Vagina (tissue), 2 donors: ENCODE measurements at regions not wholly inside any gene's neighbourhood (a gene's known extent, or its start where the extent isn't known, plus 50 kb on each side); places are given as distances from the start of the nearest gene placed in this dataset.

Source experiments
- CTCF ChIP-seq, 3 experiments: fragments of 450-650 bp in 2 of 3; fragments of 200-600 bp in 1 of 3; sonication (generic) in 1 of 3; IDR thresholded peaks; one replicate each; pipeline ENCODE4 v1.5.1; 2017 to 2019; ENCODE audit warnings: antibody characterized with exemption in 3 of 3, mild to moderate bottlenecking in 2 of 3, moderate library complexity in 2 of 3
- POLR2A ChIP-seq, 2 donors: fragments of 450-650 bp; IDR thresholded peaks; one replicate each; pipeline ENCODE4 v1.6.1; 2017; ENCODE audit warnings: antibody characterized with exemption in 2 of 2, mild to moderate bottlenecking in 2 of 2, moderate library complexity in 2 of 2
- POLR2AphosphoS5 ChIP-seq, 2 donors: sonication (generic); formaldehyde crosslinking; IDR thresholded peaks; one replicate each; pipeline ENCODE4 v1.9.0; 2017; ENCODE audit warnings: antibody characterized with exemption in 2 of 2, mild to moderate bottlenecking in 2 of 2, low read depth in 1 of 2; ENCODE audit not compliant: insufficient read depth in 1 of 2

GRCh38 chr2:136347981-136348380, 230.0 kb upstream of the CXCR4 start:
- no peak for TF ChIP-seq CTCF (IDR thresholded peaks at IDR 0.05)
- no peak for TF ChIP-seq POLR2AphosphoS5 (IDR thresholded peaks at IDR 0.05; ENCODE audit: insufficient read depth in 1 of 2, low read depth in 1 of 2)
- no peak for TF ChIP-seq POLR2A (IDR thresholded peaks at IDR 0.05)
